ENCODE measurements at regions not wholly inside any gene's neighbourhood (a gene's known extent, or its start where the extent isn't known, plus 50 kb on each side); places are given as distances from the start of the nearest gene placed in this dataset.

- no peaks in the 10 kb centered on the region for H3K36me3 ChIP-seq (ENCODE audit: control insufficient read depth, insufficient read depth, low read length)
- no peaks in the 10 kb centered on the region for H3K9me3 ChIP-seq (ENCODE audit: control insufficient read depth, low read length)
- H3K27ac ChIP-seq (ENCODE audit: low read depth, low read length, severe bottlenecking) = no peak overlapping the region
- H3K4me1 ChIP-seq (ENCODE audit: control insufficient read depth, insufficient read depth, low read length, poor library complexity, severe bottlenecking) = no peaks in the 10 kb centered on the region
- no peak overlapping the region for H3K4me3 ChIP-seq (ENCODE audit: extremely low read depth, insufficient read depth, low read length, poor library complexity, severe bottlenecking)
Observed at GRCh38 chr14:27370775-27371174, 772.9 kb upstream of the NOVA1 start.

DNA sequence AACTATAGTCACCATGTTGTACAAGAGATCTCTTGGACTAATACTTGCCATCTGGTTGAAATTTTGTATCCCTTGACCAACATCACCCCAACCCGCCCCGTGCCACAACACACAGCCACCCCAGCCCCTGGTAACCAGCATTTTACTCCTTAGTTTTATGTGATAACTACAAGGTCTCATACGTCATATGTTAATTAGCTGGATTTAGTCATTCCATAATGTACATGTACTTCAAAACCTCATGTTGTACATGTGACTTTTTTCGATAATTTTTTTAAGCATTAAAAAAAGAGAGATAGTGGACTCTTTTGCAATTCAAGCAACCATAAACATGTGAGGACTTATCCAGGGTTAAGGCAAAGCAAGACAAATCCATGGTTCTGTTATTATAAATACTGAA, 773.4 kb upstream of the NOVA1 start:
- Histone ChIP-seq H3K36me3 (ENCODE audit: control insufficient read depth, insufficient read depth, low read length) (no peaks in the 10 kb centered on the region), H3K4me1 (ENCODE audit: control insufficient read depth, insufficient read depth, low read length, poor library complexity, severe bottlenecking) (no peaks in the 10 kb centered on the region), H3K4me3 (ENCODE audit: extremely low read depth, insufficient read depth, low read length, poor library complexity, severe bottlenecking) (no peak overlapping the region), H3K9me3 (ENCODE audit: control insufficient read depth, low read length) (no peaks in the 10 kb centered on the region), H3K27ac (ENCODE audit: low read depth, low read length, severe bottlenecking) (no peak overlapping the region)
- 100% methylated on average over 1 of the region's 4 CpGs; no CpG with 5 or more reads in 1 of the 2 experiments for WGBS, 2 experiments (ENCODE audit: insufficient coverage in 2 of 2)

DNA sequence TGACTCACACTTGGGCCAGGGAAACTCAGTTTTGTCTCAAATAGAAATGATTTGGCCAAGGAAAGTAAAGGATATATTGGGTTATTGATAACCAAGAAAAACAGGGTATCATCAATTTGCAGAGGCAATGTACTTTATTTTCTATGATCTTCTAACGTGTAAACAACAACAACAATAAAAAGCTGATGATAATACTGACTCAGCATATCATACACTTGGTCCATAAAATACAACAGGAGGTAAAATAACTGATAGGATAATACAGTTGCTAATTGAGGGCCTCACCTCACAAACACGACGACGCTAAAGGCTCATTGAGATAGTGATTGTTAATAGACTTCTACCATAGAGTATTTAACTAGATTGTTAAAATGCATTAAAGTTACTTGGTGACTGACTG, 774.0 kb upstream of the NOVA1 start:
- Histone ChIP-seq H3K27ac (ENCODE audit: low read depth, low read length, severe bottlenecking) (no peak overlapping the region), H3K4me1 (ENCODE audit: control insufficient read depth, insufficient read depth, low read length, poor library complexity, severe bottlenecking) (no peaks in the 10 kb centered on the region)
- WGBS, 2 experiments (ENCODE audit: insufficient coverage in 2 of 2) = no CpG with 5 or more reads among the region's 4 CpGs

GRCh38 chr14:27372771-27373170, 774.9 kb upstream of the NOVA1 start:
- Histone ChIP-seq H3K4me3 (ENCODE audit: extremely low read depth, insufficient read depth, low read length, poor library complexity, severe bottlenecking) (no peak overlapping the region), H3K27ac (ENCODE audit: low read depth, low read length, severe bottlenecking) (no peak overlapping the region), H3K36me3 (ENCODE audit: control insufficient read depth, insufficient read depth, low read length) (no peaks in the 10 kb centered on the region), H3K9me3 (ENCODE audit: control insufficient read depth, low read length) (no peaks in the 10 kb centered on the region), H3K4me1 (ENCODE audit: control insufficient read depth, insufficient read depth, low read length, poor library complexity, severe bottlenecking) (no peaks in the 10 kb centered on the region)

More for the DNA sequence above, 774.0 kb upstream of the NOVA1 start:
- H3K4me3 ChIP-seq (ENCODE audit: extremely low read depth, insufficient read depth, low read length, poor library complexity, severe bottlenecking) = no peak overlapping the region
- no peaks in the 10 kb centered on the region for H3K9me3 ChIP-seq (ENCODE audit: control insufficient read depth, low read length)
- no peaks in the 10 kb centered on the region for H3K36me3 ChIP-seq (ENCODE audit: control insufficient read depth, insufficient read depth, low read length)

GRCh38 chr14:27384124-27384523, 786.3 kb upstream of the NOVA1 start:
- H3K4me1 ChIP-seq (ENCODE audit: control insufficient read depth, insufficient read depth, low read length, poor library complexity, severe bottlenecking) = no peaks in the 10 kb centered on the region
- H3K27ac ChIP-seq (ENCODE audit: low read depth, low read length, severe bottlenecking) = no peak overlapping the region
- 82 to 100% methylated on average over 3 of the region's 9 CpGs for WGBS, 2 experiments (ENCODE audit: insufficient coverage in 2 of 2)
- H3K9me3 ChIP-seq (ENCODE audit: control insufficient read depth, low read length) = no peaks in the 10 kb centered on the region
- H3K4me3 ChIP-seq (ENCODE audit: extremely low read depth, insufficient read depth, low read length, poor library complexity, severe bottlenecking) = no peak overlapping the region
- no peaks in the 10 kb centered on the region for H3K36me3 ChIP-seq (ENCODE audit: control insufficient read depth, insufficient read depth, low read length)

- Histone ChIP-seq H3K27ac (ENCODE audit: low read depth, low read length, severe bottlenecking) (no peak overlapping the region), H3K9me3 (ENCODE audit: control insufficient read depth, low read length) (no peaks in the 10 kb centered on the region), H3K4me1 (ENCODE audit: control insufficient read depth, insufficient read depth, low read length, poor library complexity, severe bottlenecking) (peaks cover 7% of the 10 kb centered on the region), H3K4me3 (ENCODE audit: extremely low read depth, insufficient read depth, low read length, poor library complexity, severe bottlenecking) (no peak overlapping the region), H3K36me3 (ENCODE audit: control insufficient read depth, insufficient read depth, low read length) (no peaks in the 10 kb centered on the region)
- WGBS, 2 experiments (ENCODE audit: insufficient coverage in 2 of 2) = 98 to 100% methylated on average over 2 to 3 of the region's 3 CpGs
Observed at GRCh38 chr14:27386391-27386790, 788.6 kb upstream of the NOVA1 start.

DNA sequence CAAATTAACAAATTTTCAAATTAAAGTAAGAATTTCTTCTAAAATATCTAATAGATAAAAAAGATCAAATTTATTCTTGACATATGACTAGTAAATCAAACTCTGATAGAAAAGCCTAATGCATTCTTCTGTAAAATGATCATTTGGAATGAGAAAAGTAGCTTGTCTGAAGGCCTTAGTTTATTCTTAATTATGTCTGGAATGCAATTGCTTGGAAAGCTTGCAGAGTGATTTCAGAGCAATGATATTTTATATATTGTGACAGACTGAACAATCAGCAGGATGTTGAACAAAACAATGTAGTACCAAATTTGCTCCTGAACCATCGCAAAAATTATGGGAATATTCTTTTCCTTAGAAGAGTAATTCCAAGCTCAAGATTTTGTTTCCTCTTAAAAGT, 789.6 kb upstream of the NOVA1 start:
- Histone ChIP-seq H3K36me3 (ENCODE audit: control insufficient read depth, insufficient read depth, low read length) (no peaks in the 10 kb centered on the region), H3K4me3 (ENCODE audit: extremely low read depth, insufficient read depth, low read length, poor library complexity, severe bottlenecking) (no peak overlapping the region), H3K27ac (ENCODE audit: low read depth, low read length, severe bottlenecking) (no peak overlapping the region), H3K4me1 (ENCODE audit: control insufficient read depth, insufficient read depth, low read length, poor library complexity, severe bottlenecking) (peaks cover 10% of the 10 kb centered on the region), H3K9me3 (ENCODE audit: control insufficient read depth, low read length) (no peaks in the 10 kb centered on the region)
- WGBS, 2 experiments (ENCODE audit: insufficient coverage in 2 of 2) = no CpG with 5 or more reads among the region's 1 CpG

GRCh38 chr14:27389402-27389801, 791.6 kb upstream of the NOVA1 start:
- Histone ChIP-seq H3K9me3 (ENCODE audit: control insufficient read depth, low read length) (no peaks in the 10 kb centered on the region), H3K4me3 (ENCODE audit: extremely low read depth, insufficient read depth, low read length, poor library complexity, severe bottlenecking) (no peak overlapping the region), H3K4me1 (ENCODE audit: control insufficient read depth, insufficient read depth, low read length, poor library complexity, severe bottlenecking) (peaks cover 10% of the 10 kb centered on the region), H3K27ac (ENCODE audit: low read depth, low read length, severe bottlenecking) (no peak overlapping the region), H3K36me3 (ENCODE audit: control insufficient read depth, insufficient read depth, low read length) (no peaks in the 10 kb centered on the region)
- WGBS, 2 experiments (ENCODE audit: insufficient coverage in 2 of 2) = 92% methylated on average over 2 of the region's 2 CpGs; no CpG with 5 or more reads in 1 of the 2 experiments

- Histone ChIP-seq H3K4me3 (ENCODE audit: extremely low read depth, insufficient read depth, low read length, poor library complexity, severe bottlenecking) (no peak overlapping the region), H3K9me3 (ENCODE audit: control insufficient read depth, low read length) (no peaks in the 10 kb centered on the region), H3K27ac (ENCODE audit: low read depth, low read length, severe bottlenecking) (no peak overlapping the region), H3K36me3 (ENCODE audit: control insufficient read depth, insufficient read depth, low read length) (no peaks in the 10 kb centered on the region), H3K4me1 (ENCODE audit: control insufficient read depth, insufficient read depth, low read length, poor library complexity, severe bottlenecking) (peaks cover 10% of the 10 kb centered on the region)
- WGBS, 2 experiments (ENCODE audit: insufficient coverage in 2 of 2) = 75 to 81% methylated on average over 3 of the region's 3 CpGs
Observed at GRCh38 chr14:27390155-27390554, 792.3 kb upstream of the NOVA1 start.

DNA sequence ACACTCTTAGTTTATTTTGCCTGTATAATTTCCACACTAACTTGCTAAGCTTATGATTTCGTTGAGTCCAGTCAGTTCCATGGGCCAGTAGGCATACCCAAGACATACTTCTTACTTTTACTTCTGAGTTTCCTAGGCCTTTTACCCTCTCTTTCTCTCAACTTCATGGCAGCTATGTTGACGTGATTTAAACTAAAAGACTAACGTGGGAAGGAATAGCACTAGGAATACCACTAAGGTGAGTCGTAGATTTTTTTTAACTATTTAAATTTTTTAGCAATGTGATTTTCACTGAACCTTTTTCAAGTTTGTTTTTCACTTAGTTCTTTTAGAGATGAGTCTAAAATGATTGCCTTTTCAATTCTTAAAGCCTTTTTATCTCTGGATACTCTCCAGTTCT, 793.5 kb upstream of the NOVA1 start:
- Histone ChIP-seq H3K27ac (ENCODE audit: low read depth, low read length, severe bottlenecking) (peak overlapping the region; percentile 61), H3K4me3 (ENCODE audit: extremely low read depth, insufficient read depth, low read length, poor library complexity, severe bottlenecking) (no peak overlapping the region)
- 100% methylated on average over 1 of the region's 4 CpGs for WGBS, 2 experiments (ENCODE audit: insufficient coverage in 2 of 2)

DNA sequence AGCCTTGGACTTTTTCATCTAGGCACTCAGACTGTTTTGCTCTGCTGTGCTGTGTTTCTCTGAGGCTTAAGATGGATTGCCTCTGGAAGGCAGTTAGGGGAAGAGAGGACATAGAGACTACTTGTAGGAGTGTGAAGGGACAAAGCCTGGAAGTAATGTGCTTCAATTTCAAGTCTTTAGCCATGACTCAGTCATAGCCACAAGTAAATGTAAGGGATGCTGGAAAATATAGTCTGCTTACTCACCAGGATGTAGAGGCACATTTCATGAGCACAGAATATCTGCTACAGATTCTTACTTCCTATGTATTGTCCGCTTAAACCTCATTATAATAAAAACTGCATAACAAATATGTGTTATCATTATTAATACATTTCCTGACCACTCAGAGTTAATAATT, 794.3 kb upstream of the NOVA1 start:
- Histone ChIP-seq H3K4me3 (ENCODE audit: extremely low read depth, insufficient read depth, low read length, poor library complexity, severe bottlenecking) (no peak overlapping the region), H3K27ac (ENCODE audit: low read depth, low read length, severe bottlenecking) (peak overlapping the region; percentile 61), H3K36me3 (ENCODE audit: control insufficient read depth, insufficient read depth, low read length) (no peaks in the 10 kb centered on the region), H3K4me1 (ENCODE audit: control insufficient read depth, insufficient read depth, low read length, poor library complexity, severe bottlenecking) (peaks cover 10% of the 10 kb centered on the region), H3K9me3 (ENCODE audit: control insufficient read depth, low read length) (no peaks in the 10 kb centered on the region)
- no CpG with 5 or more reads among the region's 1 CpG for WGBS, 2 experiments (ENCODE audit: insufficient coverage in 2 of 2)

More for the DNA sequence above, 793.5 kb upstream of the NOVA1 start:
- Histone ChIP-seq H3K4me1 (ENCODE audit: control insufficient read depth, insufficient read depth, low read length, poor library complexity, severe bottlenecking) (peaks cover 10% of the 10 kb centered on the region), H3K9me3 (ENCODE audit: control insufficient read depth, low read length) (no peaks in the 10 kb centered on the region), H3K36me3 (ENCODE audit: control insufficient read depth, insufficient read depth, low read length) (no peaks in the 10 kb centered on the region)

- H3K4me1 ChIP-seq (ENCODE audit: control insufficient read depth, insufficient read depth, low read length, poor library complexity, severe bottlenecking) = no peaks in the 10 kb centered on the region
- whole genome bisulfite sequencing, 2 experiments (ENCODE audit: insufficient coverage in 2 of 2) = 80% methylated on average over 1 of the region's 2 CpGs; no CpG with 5 or more reads in 1 of the 2 experiments
- no peak overlapping the region for H3K4me3 ChIP-seq (ENCODE audit: extremely low read depth, insufficient read depth, low read length, poor library complexity, severe bottlenecking)
- H3K27ac ChIP-seq (ENCODE audit: low read depth, low read length, severe bottlenecking) = no peak overlapping the region
- no peaks in the 10 kb centered on the region for H3K9me3 ChIP-seq (ENCODE audit: control insufficient read depth, low read length)
- H3K36me3 ChIP-seq (ENCODE audit: control insufficient read depth, insufficient read depth, low read length) = no peaks in the 10 kb centered on the region
Observed at GRCh38 chr14:27409944-27410343, 812.1 kb upstream of the NOVA1 start.

Data from mesodermal cell (in vitro differentiated cells).